VCaP (cell line): ENCODE measurements at regions not wholly inside any gene's neighbourhood (a gene's known extent, or its start where the extent isn't known, plus 50 kb on each side); places are given as distances from the start of the nearest gene placed in this dataset.

Experiments
- H3K27ac ChIP-seq: fragments of 450-650 bp; 2 replicates; pipeline ENCODE4 v1.5.1; 2017
- TF ChIP-seq, protein P1 (sequence below): fragments of 450-650 bp; conservative IDR thresholded peaks from 2 replicates; pipeline ENCODE4 v1.5.1; 2017; ENCODE audit warnings: mild to moderate bottlenecking, moderate library complexity

DNA sequence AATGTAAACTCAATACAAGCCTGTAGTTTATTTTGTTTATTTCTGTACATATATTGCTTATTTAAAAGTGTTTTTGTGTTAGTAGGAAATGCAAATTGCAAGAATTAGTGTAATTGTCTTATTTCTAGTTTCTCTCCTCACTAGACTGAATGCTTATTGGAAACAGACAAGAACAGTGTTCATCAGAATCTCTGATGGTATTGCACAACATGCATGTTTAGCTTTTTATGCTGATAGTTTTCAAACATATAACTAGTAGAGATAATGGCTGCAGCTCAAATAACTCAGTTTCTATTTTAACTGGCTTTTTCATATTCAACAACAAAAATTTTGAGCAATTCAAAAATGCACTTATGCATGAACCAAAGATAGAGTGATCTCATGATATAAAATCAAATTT, 68.8 kb upstream of the HTR4 start:
- H3K27ac ChIP-seq = no peak overlapping the region
- TF ChIP-seq, protein P1, sequence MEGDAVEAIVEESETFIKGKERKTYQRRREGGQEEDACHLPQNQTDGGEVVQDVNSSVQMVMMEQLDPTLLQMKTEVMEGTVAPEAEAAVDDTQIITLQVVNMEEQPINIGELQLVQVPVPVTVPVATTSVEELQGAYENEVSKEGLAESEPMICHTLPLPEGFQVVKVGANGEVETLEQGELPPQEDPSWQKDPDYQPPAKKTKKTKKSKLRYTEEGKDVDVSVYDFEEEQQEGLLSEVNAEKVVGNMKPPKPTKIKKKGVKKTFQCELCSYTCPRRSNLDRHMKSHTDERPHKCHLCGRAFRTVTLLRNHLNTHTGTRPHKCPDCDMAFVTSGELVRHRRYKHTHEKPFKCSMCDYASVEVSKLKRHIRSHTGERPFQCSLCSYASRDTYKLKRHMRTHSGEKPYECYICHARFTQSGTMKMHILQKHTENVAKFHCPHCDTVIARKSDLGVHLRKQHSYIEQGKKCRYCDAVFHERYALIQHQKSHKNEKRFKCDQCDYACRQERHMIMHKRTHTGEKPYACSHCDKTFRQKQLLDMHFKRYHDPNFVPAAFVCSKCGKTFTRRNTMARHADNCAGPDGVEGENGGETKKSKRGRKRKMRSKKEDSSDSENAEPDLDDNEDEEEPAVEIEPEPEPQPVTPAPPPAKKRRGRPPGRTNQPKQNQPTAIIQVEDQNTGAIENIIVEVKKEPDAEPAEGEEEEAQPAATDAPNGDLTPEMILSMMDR = no peak

GRCh38 chr5:148725675-148726074, 71.3 kb upstream of the HTR4 start:
- H3K27ac ChIP-seq = no peak overlapping the region
- TF ChIP-seq, protein P1 = no peak

- TF ChIP-seq, protein P1 = peak; percentile 68
- H3K27ac ChIP-seq = no peak overlapping the region; the same call in 1 of the 2 replicates
Measured at GRCh38 chr5:148729182-148729581, 74.9 kb upstream of the HTR4 start.

DNA sequence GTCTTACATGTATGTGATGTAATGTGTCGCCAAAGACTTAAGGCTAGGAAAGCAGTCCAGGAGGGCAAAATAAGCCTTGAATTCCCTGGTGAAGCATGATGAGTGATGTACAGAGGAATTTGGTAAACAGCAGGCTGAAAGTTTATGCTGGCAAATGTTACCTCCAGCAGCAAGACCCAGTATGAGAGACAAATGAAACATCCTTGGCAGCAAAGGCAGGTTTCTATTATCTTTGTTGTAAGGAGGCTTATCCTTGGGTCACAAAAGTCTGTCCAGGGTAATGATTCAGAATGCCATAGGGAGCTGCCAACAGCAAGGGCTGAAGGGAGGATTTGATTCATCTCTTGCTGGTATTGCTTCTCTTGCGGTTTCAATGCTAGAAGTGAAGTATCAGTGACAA, 75.9 kb upstream of the HTR4 start:
- no peak overlapping the region for H3K27ac ChIP-seq
- TF ChIP-seq, protein P1 = no peak

DNA sequence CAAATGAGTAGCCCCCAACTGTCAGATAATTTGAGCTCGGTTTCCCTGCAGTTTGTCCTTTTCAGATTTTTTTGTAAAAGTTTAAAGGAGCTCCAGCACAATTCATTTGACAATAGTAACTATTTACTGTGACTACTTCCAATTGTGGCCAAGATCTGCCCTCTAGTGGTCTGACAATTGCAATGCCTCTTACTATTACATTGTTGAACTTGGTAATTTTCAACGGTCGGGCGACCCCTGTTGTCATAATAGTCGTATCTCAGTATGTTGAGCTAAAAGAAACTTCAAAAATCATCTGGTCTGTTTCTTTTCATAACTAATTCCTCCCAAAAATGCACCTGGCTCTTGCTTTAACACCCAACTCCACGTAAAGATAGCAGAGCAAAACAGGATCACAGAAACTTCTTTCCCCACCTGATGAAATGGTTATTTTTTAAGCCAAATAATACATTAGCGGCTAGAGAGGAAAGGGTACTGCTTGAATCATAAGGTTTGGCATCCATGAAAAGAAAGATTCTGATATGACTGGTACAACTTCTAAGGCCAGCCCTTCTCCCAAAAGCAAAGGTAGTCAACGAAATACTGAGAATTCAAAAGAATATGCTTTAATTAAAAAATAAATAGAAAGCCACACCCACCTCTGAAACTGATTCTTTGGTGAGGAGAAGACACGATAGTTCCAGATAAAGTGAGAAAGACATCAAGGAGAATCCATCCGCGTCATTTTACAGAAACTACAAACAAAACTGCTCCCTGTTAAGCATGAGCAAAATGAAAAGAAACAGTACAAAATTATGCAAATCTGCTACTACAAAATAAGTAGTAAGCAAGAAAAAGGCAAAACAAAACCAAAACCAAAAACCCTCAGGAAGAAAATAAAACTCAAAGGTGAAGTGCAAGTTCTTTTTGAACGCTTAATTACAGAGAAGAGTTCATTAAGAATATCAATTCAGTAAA, 76.9 kb upstream of the HTR4 start:
- no peak overlapping the region for H3K27ac ChIP-seq
- TF ChIP-seq, protein P1 = peak; percentile 84

DNA sequence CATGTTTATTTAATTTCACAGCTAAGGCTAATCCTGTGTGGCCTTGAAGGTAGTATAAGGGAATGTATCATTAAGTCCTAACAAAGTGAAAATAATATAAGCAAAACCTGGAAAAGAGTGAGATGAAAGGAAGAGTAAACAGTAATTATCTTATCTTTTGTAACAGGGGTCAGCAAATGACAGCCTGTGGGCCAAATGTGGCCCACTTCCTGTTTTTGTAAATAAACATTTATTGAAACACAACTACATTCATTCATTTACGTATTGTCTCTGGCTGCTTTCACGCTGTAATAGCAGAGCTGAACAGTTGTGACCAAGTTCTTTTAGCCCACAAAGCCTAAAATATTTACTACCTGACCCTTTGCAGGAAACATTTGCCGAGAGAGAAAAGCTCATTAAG, 78.4 kb upstream of the HTR4 start:
- H3K27ac ChIP-seq = no peak overlapping the region
- TF ChIP-seq, protein P1 = no peak

- TF ChIP-seq, protein P1 = peak; percentile 71
- no peak overlapping the region for H3K27ac ChIP-seq
Measured at GRCh38 chr5:148733601-148734438, 79.5 kb upstream of the HTR4 start.
